Activated T-cell treated with anti-CD3 and anti-CD28 coated beads, Interleukin-2, amount 50 U/mL, for 4 hours (primary cell): ENCODE measurements at regions not wholly inside any gene's neighbourhood (a gene's known extent, or its start where the extent isn't known, plus 50 kb on each side); places are given as distances from the start of the nearest gene placed in this dataset.

Experiments
- ATAC-seq, 2 donors: fragments of 200-7000 bp; cut with Tn5 transposase; one replicate each; pipeline ENCODE4 v1.10.0; 2021
- DNase-seq: peaks from one replicate; pipeline ENCODE4 v3.0.0-alpha.2; 2020
- H3K27me3 Mint-ChIP-seq: one replicate; pipeline ENCODE4 v1.8.0; 2021; ENCODE audit warnings: low read depth, mixed read lengths
- H3K36me3 Mint-ChIP-seq: one replicate; pipeline ENCODE4 v1.8.0; 2022; ENCODE audit warnings: mixed read lengths; ENCODE audit not compliant: insufficient read depth
- H3K4me1 Mint-ChIP-seq: one replicate; pipeline ENCODE4 v1.8.0; 2021; ENCODE audit warnings: low read depth, mixed read lengths
- H3K4me3 Mint-ChIP-seq: one replicate; pipeline ENCODE4 v1.8.0; 2021; ENCODE audit warnings: mild to moderate bottlenecking, moderate library complexity, mixed read lengths
- H3K9me3 Mint-ChIP-seq: one replicate; pipeline ENCODE4 v1.8.0; 2021; ENCODE audit warnings: mixed read lengths

GRCh38 chr2:228348516-228349064, 167.1 kb upstream of the SPHKAP start:
- ATAC-seq (no peak), DNase-seq (no peak)
- H3K9me3 Mint-ChIP-seq = no peaks in the 10 kb centered on the region
- no peaks in the 10 kb centered on the region for H3K4me1 Mint-ChIP-seq
- H3K4me3 Mint-ChIP-seq = no peak overlapping the region
- no peaks in the 10 kb centered on the region for H3K27me3 Mint-ChIP-seq
- H3K36me3 Mint-ChIP-seq = no peaks in the 10 kb centered on the region

- Mint-ChIP-seq H3K4me3 (no peak overlapping the region), H3K36me3 (no peaks in the 10 kb centered on the region), H3K27me3 (no peaks in the 10 kb centered on the region), H3K9me3 (peaks cover 10% of the 10 kb centered on the region), H3K4me1 (no peaks in the 10 kb centered on the region)
- DNase-seq = no peak
- ATAC-seq = no peak
Observed at GRCh38 chr2:228344531-228344930, 163.0 kb upstream of the SPHKAP start.

GRCh38 chr2:228339525-228339924, 158.0 kb upstream of the SPHKAP start:
- ATAC-seq = no peak
- no peak for DNase-seq
- Mint-ChIP-seq H3K9me3 (peaks cover 12% of the 10 kb centered on the region), H3K4me3 (no peak overlapping the region), H3K27me3 (no peaks in the 10 kb centered on the region), H3K4me1 (no peaks in the 10 kb centered on the region), H3K36me3 (no peaks in the 10 kb centered on the region)

GRCh38 chr2:228334180-228334579, 152.7 kb upstream of the SPHKAP start:
- ATAC-seq = no peak

GRCh38 chr2:228329282-228329681, 147.8 kb upstream of the SPHKAP start:
- Mint-ChIP-seq H3K4me3 (no peak overlapping the region), H3K4me1 (no peaks in the 10 kb centered on the region), H3K27me3 (no peaks in the 10 kb centered on the region), H3K36me3 (no peaks in the 10 kb centered on the region), H3K9me3 (peaks cover 27% of the 10 kb centered on the region)
- ATAC-seq = no peak
- DNase-seq = no peak

More at GRCh38 chr2:228334180-228334579, 152.7 kb upstream of the SPHKAP start:
- no peaks in the 10 kb centered on the region for H3K27me3 Mint-ChIP-seq
- H3K36me3 Mint-ChIP-seq = no peaks in the 10 kb centered on the region
- H3K9me3 Mint-ChIP-seq = peaks cover 3% of the 10 kb centered on the region
- H3K4me3 Mint-ChIP-seq = no peak overlapping the region
- H3K4me1 Mint-ChIP-seq = no peaks in the 10 kb centered on the region
- DNase-seq = no peak

GRCh38 chr2:228321015-228321414, 139.5 kb upstream of the SPHKAP start:
- ATAC-seq = no peak
- no peak for DNase-seq
- no peaks in the 10 kb centered on the region for H3K4me1 Mint-ChIP-seq
- no peaks in the 10 kb centered on the region for H3K36me3 Mint-ChIP-seq
- peaks cover 6% of the 10 kb centered on the region for H3K9me3 Mint-ChIP-seq
- no peaks in the 10 kb centered on the region for H3K27me3 Mint-ChIP-seq
- H3K4me3 Mint-ChIP-seq = no peak overlapping the region

- no peaks in the 10 kb centered on the region for H3K27me3 Mint-ChIP-seq
- no peak for ATAC-seq
- H3K9me3 Mint-ChIP-seq = no peaks in the 10 kb centered on the region
- H3K36me3 Mint-ChIP-seq = no peaks in the 10 kb centered on the region
- DNase-seq = no peak
- H3K4me1 Mint-ChIP-seq = no peaks in the 10 kb centered on the region
- H3K4me3 Mint-ChIP-seq = no peak overlapping the region
Observed at GRCh38 chr2:228318218-228318617, 136.7 kb upstream of the SPHKAP start.

GRCh38 chr2:228312172-228312571, 130.7 kb upstream of the SPHKAP start:
- H3K36me3 Mint-ChIP-seq = no peaks in the 10 kb centered on the region
- peaks cover 12% of the 10 kb centered on the region for H3K9me3 Mint-ChIP-seq
- no peak overlapping the region for H3K4me3 Mint-ChIP-seq
- ATAC-seq (no peak), DNase-seq (no peak)
- H3K27me3 Mint-ChIP-seq = no peaks in the 10 kb centered on the region
- H3K4me1 Mint-ChIP-seq = no peaks in the 10 kb centered on the region

GRCh38 chr2:228303960-228304359, 122.5 kb upstream of the SPHKAP start:
- no peak for ATAC-seq
- H3K27me3 Mint-ChIP-seq = no peaks in the 10 kb centered on the region
- no peaks in the 10 kb centered on the region for H3K36me3 Mint-ChIP-seq
- H3K4me1 Mint-ChIP-seq = no peaks in the 10 kb centered on the region
- no peak overlapping the region for H3K4me3 Mint-ChIP-seq
- no peaks in the 10 kb centered on the region for H3K9me3 Mint-ChIP-seq
- DNase-seq = no peak

- H3K9me3 Mint-ChIP-seq = peaks cover 5% of the 10 kb centered on the region
- no peak for DNase-seq
- no peak overlapping the region for H3K4me3 Mint-ChIP-seq
- no peak for ATAC-seq
- no peaks in the 10 kb centered on the region for H3K4me1 Mint-ChIP-seq
- H3K36me3 Mint-ChIP-seq = no peaks in the 10 kb centered on the region
- H3K27me3 Mint-ChIP-seq = no peaks in the 10 kb centered on the region
Observed at GRCh38 chr2:228283491-228284171, 102.1 kb upstream of the SPHKAP start.

- Mint-ChIP-seq H3K27me3 (no peaks in the 10 kb centered on the region), H3K36me3 (no peaks in the 10 kb centered on the region)
- ATAC-seq = no peak
Observed at GRCh38 chr2:228282376-228282775, 100.9 kb upstream of the SPHKAP start.

GRCh38 chr2:228273159-228273558, 91.7 kb upstream of the SPHKAP start:
- DNase-seq = no peak
- no peak for ATAC-seq
- no peaks in the 10 kb centered on the region for H3K9me3 Mint-ChIP-seq
- H3K36me3 Mint-ChIP-seq = no peaks in the 10 kb centered on the region
- H3K27me3 Mint-ChIP-seq = no peaks in the 10 kb centered on the region
- H3K4me3 Mint-ChIP-seq = no peak overlapping the region
- no peaks in the 10 kb centered on the region for H3K4me1 Mint-ChIP-seq

More at GRCh38 chr2:228282376-228282775, 100.9 kb upstream of the SPHKAP start:
- no peak overlapping the region for H3K4me3 Mint-ChIP-seq
- H3K9me3 Mint-ChIP-seq = peaks cover 5% of the 10 kb centered on the region
- no peaks in the 10 kb centered on the region for H3K4me1 Mint-ChIP-seq
- DNase-seq = no peak

GRCh38 chr2:228269351-228269750, 87.9 kb upstream of the SPHKAP start:
- DNase-seq (no peak), ATAC-seq (no peak)
- Mint-ChIP-seq H3K4me1 (no peaks in the 10 kb centered on the region), H3K36me3 (no peaks in the 10 kb centered on the region), H3K4me3 (no peak overlapping the region), H3K9me3 (peaks cover 4% of the 10 kb centered on the region), H3K27me3 (no peaks in the 10 kb centered on the region)

- Mint-ChIP-seq H3K27me3 (no peaks in the 10 kb centered on the region), H3K9me3 (peaks cover 4% of the 10 kb centered on the region), H3K4me1 (no peaks in the 10 kb centered on the region), H3K4me3 (no peak overlapping the region), H3K36me3 (no peaks in the 10 kb centered on the region)
- no peak for DNase-seq
- no peak for ATAC-seq
Observed at GRCh38 chr2:228268756-228269155, 87.3 kb upstream of the SPHKAP start.

GRCh38 chr2:228268301-228268700, 86.8 kb upstream of the SPHKAP start:
- DNase-seq = no peak
- H3K4me1 Mint-ChIP-seq = no peaks in the 10 kb centered on the region
- H3K4me3 Mint-ChIP-seq = no peak overlapping the region
- H3K9me3 Mint-ChIP-seq = peaks cover 4% of the 10 kb centered on the region
- ATAC-seq = no peak
- H3K36me3 Mint-ChIP-seq = no peaks in the 10 kb centered on the region
- no peaks in the 10 kb centered on the region for H3K27me3 Mint-ChIP-seq
